GM23338 (cell line): ENCODE measurements at regions not wholly inside any gene's neighbourhood (a gene's known extent, or its start where the extent isn't known, plus 50 kb on each side); places are given as distances from the start of the nearest gene placed in this dataset.

ENCODE experiments used
- ATAC-seq: fragments of 200-7000 bp; cut with Tn5 transposase; 3 replicates; pipeline ENCODE4 v1.9.1; 2020
- DNase-seq: peaks from one replicate; pipeline ENCODE4 v3.0.0-alpha.2; 2015; ENCODE audit warnings: low spot score
- H2AFZ ChIP-seq: fragments of 200-600 bp; sonication (generic); 2 replicates; pipeline ENCODE4 v1.8.0; 2016; ENCODE audit warnings: antibody characterized with exemption, mild to moderate bottlenecking, moderate library complexity
- H3F3A ChIP-seq: fragments of 200-600 bp; sonication (generic); replicated peaks from 2 replicates; pipeline ENCODE4 v1.8.0; 2017; ENCODE audit warnings: antibody characterized with exemption, mixed run types, low read depth
- H3K27ac ChIP-seq: fragments of 200-600 bp; sonication (generic); 2 replicates; pipeline ENCODE4 v1.6.1; 2016; ENCODE audit warnings: low read depth
- H3K27me3 ChIP-seq: fragments of 200-600 bp; sonication (generic); 2 replicates; pipeline ENCODE4 v1.8.0; 2016; ENCODE audit warnings: mild to moderate bottlenecking, mixed run types, moderate library complexity; ENCODE audit not compliant: insufficient read depth
- H3K36me3 ChIP-seq: fragments of 200-600 bp; sonication (generic); 2 replicates; pipeline ENCODE4 v1.8.0; 2016; ENCODE audit warnings: mild to moderate bottlenecking; ENCODE audit not compliant: insufficient read depth
- H3K4me1 ChIP-seq: fragments of 200-600 bp; sonication (generic); 2 replicates; pipeline ENCODE4 v1.8.0; 2016; ENCODE audit warnings: mild to moderate bottlenecking, moderate library complexity; ENCODE audit not compliant: insufficient read depth
- H3K4me2 ChIP-seq: fragments of 200-600 bp; sonication (generic); 2 replicates; pipeline ENCODE4 v1.7.1; 2017; ENCODE audit warnings: mixed run types
- H3K4me3 ChIP-seq: fragments of 200-600 bp; sonication (generic); 2 replicates; pipeline ENCODE4 v1.6.1; 2016; ENCODE audit warnings: mixed run types
- H3K79me2 ChIP-seq: fragments of 200-600 bp; sonication (generic); replicated peaks from 2 replicates; pipeline ENCODE4 v1.8.0; 2017; ENCODE audit warnings: mild to moderate bottlenecking; ENCODE audit not compliant: insufficient read depth
- H3K9me2 ChIP-seq: fragments of 200-600 bp; sonication (generic); 2 replicates; pipeline ENCODE4 v1.8.0; 2017; ENCODE audit not compliant: insufficient read depth
- H4K20me1 ChIP-seq: fragments of 200-600 bp; sonication (generic); replicated peaks from 2 replicates; pipeline ENCODE4 v1.8.0; 2017; ENCODE audit warnings: mild to moderate bottlenecking; ENCODE audit not compliant: insufficient read depth
- H3K27ac Mint-ChIP-seq: 2 replicates; pipeline ENCODE4 v1.8.0; 2020; ENCODE audit warnings: inconsistent platforms, mild to moderate bottlenecking, moderate library complexity, mixed read lengths
- H3K27me3 Mint-ChIP-seq: 3 replicates; pipeline ENCODE4 v1.8.0; 2022; ENCODE audit warnings: low read depth, mild to moderate bottlenecking, moderate library complexity, mixed read lengths, inconsistent platforms; ENCODE audit not compliant: insufficient read depth, poor library complexity
- H3K36me3 Mint-ChIP-seq: 3 replicates; pipeline ENCODE4 v1.8.0; 2021; ENCODE audit warnings: low read depth, mild to moderate bottlenecking, inconsistent platforms, moderate library complexity, mixed read lengths
- H3K4me1 Mint-ChIP-seq: 3 replicates; pipeline ENCODE4 v1.8.0; 2020; ENCODE audit warnings: mild to moderate bottlenecking, inconsistent platforms, mixed read lengths
- H3K4me3 Mint-ChIP-seq: 3 replicates; pipeline ENCODE4 v1.8.0; 2021; ENCODE audit warnings: moderate library complexity, mild to moderate bottlenecking, inconsistent platforms, mixed read lengths
- H3K9me3 Mint-ChIP-seq: 3 replicates; pipeline ENCODE4 v1.8.0; 2020; ENCODE audit warnings: moderate library complexity, mild to moderate bottlenecking, inconsistent platforms, mixed read lengths
- CREB1 ChIP-seq: fragments of 250-450 bp; sonication (Bioruptor Pico); IDR thresholded peaks from 2 replicates; pipeline ENCODE4 v1.5.0; 2020; ENCODE audit warnings: low read depth, mild to moderate bottlenecking, moderate library complexity
- EZH2phosphoT487 ChIP-seq: fragments of 200-600 bp; sonication (generic); IDR thresholded peaks from one replicate; pipeline ENCODE4 v1.8.1; 2018; ENCODE audit warnings: antibody characterized with exemption; ENCODE audit not compliant: unreplicated experiment
- JUNB ChIP-seq: IDR thresholded peaks from one replicate; pipeline ENCODE4 v1.6.1; 2016; ENCODE audit warnings: antibody characterized with exemption; ENCODE audit not compliant: unreplicated experiment
- NANOG ChIP-seq: IDR thresholded peaks from 2 replicates; pipeline ENCODE4 v1.6.1; 2016; ENCODE audit warnings: antibody characterized with exemption, borderline replicate concordance
- ZNF114 ChIP-seq: fragments of 250-450 bp; sonication (Bioruptor Pico); IDR thresholded peaks from 2 replicates; pipeline ENCODE4 v1.5.0; 2020; ENCODE audit warnings: mild to moderate bottlenecking, moderate library complexity
- ZNF331 ChIP-seq: fragments of 250-450 bp; sonication (Bioruptor Pico); IDR thresholded peaks from 2 replicates; pipeline ENCODE4 v1.5.0; 2020; ENCODE audit warnings: low read depth, mild to moderate bottlenecking, moderate library complexity
- TF ChIP-seq, protein P1 (sequence below), 2 experiments: fragments of 200-600 bp in 1 of 2; sonication (generic) in 1 of 2; conservative IDR thresholded peaks; 2 replicates each; pipeline versions ENCODE4 v1.5.1 to v1.6.1; 2016 to 2017; ENCODE audit warnings: antibody characterized with exemption in 2 of 2, low read depth in 2 of 2, mild to moderate bottlenecking in 2 of 2, moderate library complexity in 1 of 2
- TF ChIP-seq, protein P2 (sequence below): IDR thresholded peaks from one replicate; pipeline ENCODE4 v1.6.1; 2018; ENCODE audit warnings: antibody characterized with exemption; ENCODE audit not compliant: unreplicated experiment

DNA sequence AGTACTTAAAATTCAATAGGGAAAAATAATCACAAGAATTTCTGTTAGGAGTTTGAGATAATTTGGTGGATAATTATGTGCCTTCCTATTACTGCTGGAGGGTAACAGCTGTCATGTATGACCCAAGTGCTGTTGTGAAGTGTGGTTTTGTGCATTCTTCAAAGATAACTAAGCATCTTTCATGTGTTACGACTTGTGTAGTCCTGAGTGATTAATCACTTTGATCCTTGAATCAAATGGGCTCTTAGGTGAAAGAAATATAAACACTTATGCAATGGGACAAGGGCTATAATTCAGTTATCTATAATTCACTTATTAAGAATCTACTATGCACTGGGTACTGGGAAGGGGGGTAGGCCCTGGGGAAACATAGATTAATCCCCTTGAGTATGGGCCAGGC lies 89.0 kb downstream of the CH25H start (continued):
- TF ChIP-seq, protein P1, sequence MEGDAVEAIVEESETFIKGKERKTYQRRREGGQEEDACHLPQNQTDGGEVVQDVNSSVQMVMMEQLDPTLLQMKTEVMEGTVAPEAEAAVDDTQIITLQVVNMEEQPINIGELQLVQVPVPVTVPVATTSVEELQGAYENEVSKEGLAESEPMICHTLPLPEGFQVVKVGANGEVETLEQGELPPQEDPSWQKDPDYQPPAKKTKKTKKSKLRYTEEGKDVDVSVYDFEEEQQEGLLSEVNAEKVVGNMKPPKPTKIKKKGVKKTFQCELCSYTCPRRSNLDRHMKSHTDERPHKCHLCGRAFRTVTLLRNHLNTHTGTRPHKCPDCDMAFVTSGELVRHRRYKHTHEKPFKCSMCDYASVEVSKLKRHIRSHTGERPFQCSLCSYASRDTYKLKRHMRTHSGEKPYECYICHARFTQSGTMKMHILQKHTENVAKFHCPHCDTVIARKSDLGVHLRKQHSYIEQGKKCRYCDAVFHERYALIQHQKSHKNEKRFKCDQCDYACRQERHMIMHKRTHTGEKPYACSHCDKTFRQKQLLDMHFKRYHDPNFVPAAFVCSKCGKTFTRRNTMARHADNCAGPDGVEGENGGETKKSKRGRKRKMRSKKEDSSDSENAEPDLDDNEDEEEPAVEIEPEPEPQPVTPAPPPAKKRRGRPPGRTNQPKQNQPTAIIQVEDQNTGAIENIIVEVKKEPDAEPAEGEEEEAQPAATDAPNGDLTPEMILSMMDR (conservative IDR thresholded peaks at IDR 0.05; ENCODE audit: low read depth in 2 of 2): no peak
- no peak for TF ChIP-seq JUNB
- TF ChIP-seq EZH2phosphoT487: no peak
- TF ChIP-seq ZNF331: no peak
- no peak for TF ChIP-seq ZNF114 (CRISPR knock-in tag)
- no peak for TF ChIP-seq NANOG

DNA sequence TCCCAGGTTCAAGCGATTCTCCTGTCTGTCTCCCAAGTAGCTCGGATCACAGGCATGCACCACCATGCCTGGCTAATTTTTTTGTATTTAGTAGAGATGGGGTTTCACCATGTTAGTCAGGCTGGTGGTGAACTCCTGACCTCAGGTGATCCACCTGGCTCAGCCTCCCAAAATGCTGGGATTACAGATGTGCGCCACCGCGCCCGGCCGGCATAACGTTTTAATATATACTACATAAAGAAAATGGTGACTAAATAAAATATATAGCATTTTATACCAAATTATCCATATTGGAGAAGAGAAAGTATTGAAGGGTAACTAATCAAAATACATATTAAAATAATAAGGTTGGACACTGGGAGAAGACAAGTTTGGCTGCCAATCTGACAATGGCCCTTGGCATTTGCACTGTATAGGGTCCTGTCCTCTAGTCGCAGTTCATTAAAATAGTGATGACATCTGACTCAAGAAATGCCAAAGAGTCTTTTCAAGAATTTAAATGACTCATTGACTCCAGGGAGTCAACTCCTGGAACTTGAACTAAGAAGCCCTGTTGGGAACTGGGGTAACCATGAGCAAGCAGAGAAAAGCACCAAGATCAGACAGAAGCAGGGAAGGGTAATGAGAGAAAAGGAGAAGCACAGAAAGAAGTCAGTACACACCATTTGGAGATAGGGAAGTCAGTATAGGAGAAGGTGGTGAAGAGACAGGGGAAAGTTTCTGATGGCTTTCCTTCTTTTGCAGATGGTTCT lies 91.1 kb downstream of the CH25H start:
- H3K4me1 ChIP-seq: no peaks in the 10 kb centered on the region
- no peak for DNase-seq
- no peaks in the 10 kb centered on the region for H4K20me1 ChIP-seq
- Mint-ChIP-seq H3K27ac (no peak overlapping the region), H3K4me1 (no peaks in the 10 kb centered on the region), H3K9me3 (no peaks in the 10 kb centered on the region), H3K27me3 (no peaks in the 10 kb centered on the region), H3K36me3 (no peaks in the 10 kb centered on the region), H3K4me3 (no peak overlapping the region)
- no peak overlapping the region for H3K4me3 ChIP-seq
- H3K4me2 ChIP-seq: no peak overlapping the region
- no peaks in the 10 kb centered on the region for H3K79me2 ChIP-seq
- H2AFZ ChIP-seq: no peak overlapping the region
- no peaks in the 10 kb centered on the region for H3K36me3 ChIP-seq
- H3K9me2 ChIP-seq: peaks cover 3% of the 10 kb centered on the region; the same call in 1 of the 2 replicates
- H3F3A ChIP-seq: no peaks in the 10 kb centered on the region
- ATAC-seq: no peak
- TF ChIP-seq EZH2phosphoT487 (no peak), CREB1 (no peak), ZNF114 (CRISPR knock-in tag) (no peak)
- TF ChIP-seq, protein P1 (conservative IDR thresholded peaks at IDR 0.05; ENCODE audit: low read depth in 2 of 2): no peak
- TF ChIP-seq, protein P2, sequence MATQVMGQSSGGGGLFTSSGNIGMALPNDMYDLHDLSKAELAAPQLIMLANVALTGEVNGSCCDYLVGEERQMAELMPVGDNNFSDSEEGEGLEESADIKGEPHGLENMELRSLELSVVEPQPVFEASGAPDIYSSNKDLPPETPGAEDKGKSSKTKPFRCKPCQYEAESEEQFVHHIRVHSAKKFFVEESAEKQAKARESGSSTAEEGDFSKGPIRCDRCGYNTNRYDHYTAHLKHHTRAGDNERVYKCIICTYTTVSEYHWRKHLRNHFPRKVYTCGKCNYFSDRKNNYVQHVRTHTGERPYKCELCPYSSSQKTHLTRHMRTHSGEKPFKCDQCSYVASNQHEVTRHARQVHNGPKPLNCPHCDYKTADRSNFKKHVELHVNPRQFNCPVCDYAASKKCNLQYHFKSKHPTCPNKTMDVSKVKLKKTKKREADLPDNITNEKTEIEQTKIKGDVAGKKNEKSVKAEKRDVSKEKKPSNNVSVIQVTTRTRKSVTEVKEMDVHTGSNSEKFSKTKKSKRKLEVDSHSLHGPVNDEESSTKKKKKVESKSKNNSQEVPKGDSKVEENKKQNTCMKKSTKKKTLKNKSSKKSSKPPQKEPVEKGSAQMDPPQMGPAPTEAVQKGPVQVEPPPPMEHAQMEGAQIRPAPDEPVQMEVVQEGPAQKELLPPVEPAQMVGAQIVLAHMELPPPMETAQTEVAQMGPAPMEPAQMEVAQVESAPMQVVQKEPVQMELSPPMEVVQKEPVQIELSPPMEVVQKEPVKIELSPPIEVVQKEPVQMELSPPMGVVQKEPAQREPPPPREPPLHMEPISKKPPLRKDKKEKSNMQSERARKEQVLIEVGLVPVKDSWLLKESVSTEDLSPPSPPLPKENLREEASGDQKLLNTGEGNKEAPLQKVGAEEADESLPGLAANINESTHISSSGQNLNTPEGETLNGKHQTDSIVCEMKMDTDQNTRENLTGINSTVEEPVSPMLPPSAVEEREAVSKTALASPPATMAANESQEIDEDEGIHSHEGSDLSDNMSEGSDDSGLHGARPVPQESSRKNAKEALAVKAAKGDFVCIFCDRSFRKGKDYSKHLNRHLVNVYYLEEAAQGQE: no peak
- no peak overlapping the region for H3K27ac ChIP-seq
- H3K27me3 ChIP-seq: no peaks in the 10 kb centered on the region
